ENCODE measurements at regions not wholly inside any gene's neighbourhood (a gene's known extent, or its start where the extent isn't known, plus 50 kb on each side); places are given as distances from the start of the nearest gene placed in this dataset.

GRCh38 chr4:100716416-100716815 is 198.6 kb upstream of the EMCN start:
- DNase-seq: no peak

GRCh38 chr4:100708776-100709175 is 191.0 kb upstream of the EMCN start:
- DNase-seq: no peak

GRCh38 chr4:100707786-100708185 is 190.0 kb upstream of the EMCN start:
- DNase-seq: no peak

- no peak for DNase-seq
These were observed 178.7 kb upstream of the EMCN start for GRCh38 chr4:100696531-100696930.

- DNase-seq: no peak
These were observed 178.0 kb upstream of the EMCN start for GRCh38 chr4:100695871-100696270.

GRCh38 chr4:100695039-100695654 is 177.3 kb upstream of the EMCN start:
- DNase-seq: no peak

GRCh38 chr4:100694467-100694866 is 176.6 kb upstream of the EMCN start:
- no peak for DNase-seq

GRCh38 chr4:100690812-100691211 is 173.0 kb upstream of the EMCN start:
- no peak for DNase-seq

- DNase-seq: no peak
These were observed 170.5 kb upstream of the EMCN start for GRCh38 chr4:100688368-100688767.

- DNase-seq: no peak
These were observed 164.8 kb upstream of the EMCN start for GRCh38 chr4:100682477-100683218.

GRCh38 chr4:100681289-100681688 is 163.5 kb upstream of the EMCN start:
- DNase-seq: no peak

GRCh38 chr4:100679926-100680325 is 162.1 kb upstream of the EMCN start:
- no peak for DNase-seq

- no peak for DNase-seq
These were observed 157.2 kb upstream of the EMCN start for GRCh38 chr4:100674976-100675375.

GRCh38 chr4:100657187-100657586 is 139.4 kb upstream of the EMCN start:
- no peak for DNase-seq

GRCh38 chr4:100651499-100652175 is 133.8 kb upstream of the EMCN start:
- no peak for DNase-seq

- no peak for DNase-seq
These were observed 131.6 kb upstream of the EMCN start for GRCh38 chr4:100649417-100649816.

- no peak for DNase-seq
These were observed 126.3 kb upstream of the EMCN start for GRCh38 chr4:100644150-100644549.

GRCh38 chr4:100641336-100641735 is 123.5 kb upstream of the EMCN start:
- DNase-seq: no peak

- no peak for DNase-seq
These were observed 118.1 kb upstream of the EMCN start for GRCh38 chr4:100635899-100636298.

- no peak for DNase-seq
These were observed 115.4 kb upstream of the EMCN start for GRCh38 chr4:100633269-100633668.

- no peak for DNase-seq
These were observed 114.3 kb upstream of the EMCN start for GRCh38 chr4:100632163-100632562.

GRCh38 chr4:100631281-100631968 is 113.6 kb upstream of the EMCN start:
- DNase-seq: no peak

- DNase-seq: no peak
These were observed 112.5 kb upstream of the EMCN start for GRCh38 chr4:100630341-100630740.

- DNase-seq: no peak
These were observed 92.0 kb upstream of the EMCN start for GRCh38 chr4:100609810-100610209.
